Transverse colon (tissue), 3 donors: ENCODE measurements at regions not wholly inside any gene's neighbourhood (a gene's known extent, or its start where the extent isn't known, plus 50 kb on each side); places are given as distances from the start of the nearest gene placed in this dataset.

Experiments
- POLR2A ChIP-seq: fragments of 450-650 bp; IDR thresholded peaks from one replicate; pipeline ENCODE4 v1.6.1; 2016; ENCODE audit warnings: antibody characterized with exemption, mild to moderate bottlenecking, moderate library complexity
- TF ChIP-seq, protein P1 (sequence below), 5 experiments: fragments of 200-600 bp in 3 of 5; fragments of 450-650 bp in 2 of 5; sonication (generic) in 3 of 5; IDR thresholded peaks; 1 replicate in 2 of 5; 2 replicates in 3 of 5; pipeline ENCODE4 v1.5.1; 2016 to 2017; ENCODE audit warnings: antibody characterized with exemption in 5 of 5, inconsistent platforms in 3 of 5, mild to moderate bottlenecking in 2 of 5, moderate library complexity in 1 of 5

- TF ChIP-seq POLR2A = no peak
- TF ChIP-seq, protein P1, sequence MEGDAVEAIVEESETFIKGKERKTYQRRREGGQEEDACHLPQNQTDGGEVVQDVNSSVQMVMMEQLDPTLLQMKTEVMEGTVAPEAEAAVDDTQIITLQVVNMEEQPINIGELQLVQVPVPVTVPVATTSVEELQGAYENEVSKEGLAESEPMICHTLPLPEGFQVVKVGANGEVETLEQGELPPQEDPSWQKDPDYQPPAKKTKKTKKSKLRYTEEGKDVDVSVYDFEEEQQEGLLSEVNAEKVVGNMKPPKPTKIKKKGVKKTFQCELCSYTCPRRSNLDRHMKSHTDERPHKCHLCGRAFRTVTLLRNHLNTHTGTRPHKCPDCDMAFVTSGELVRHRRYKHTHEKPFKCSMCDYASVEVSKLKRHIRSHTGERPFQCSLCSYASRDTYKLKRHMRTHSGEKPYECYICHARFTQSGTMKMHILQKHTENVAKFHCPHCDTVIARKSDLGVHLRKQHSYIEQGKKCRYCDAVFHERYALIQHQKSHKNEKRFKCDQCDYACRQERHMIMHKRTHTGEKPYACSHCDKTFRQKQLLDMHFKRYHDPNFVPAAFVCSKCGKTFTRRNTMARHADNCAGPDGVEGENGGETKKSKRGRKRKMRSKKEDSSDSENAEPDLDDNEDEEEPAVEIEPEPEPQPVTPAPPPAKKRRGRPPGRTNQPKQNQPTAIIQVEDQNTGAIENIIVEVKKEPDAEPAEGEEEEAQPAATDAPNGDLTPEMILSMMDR (IDR thresholded peaks at IDR 0.05) = no peak
These were observed 421.1 kb upstream of the KHDRBS2 start for GRCh38 chr6:62707156-62707555.
